Ectodermal cell (in vitro differentiated cells): ENCODE measurements at regions not wholly inside any gene's neighbourhood (a gene's known extent, or its start where the extent isn't known, plus 50 kb on each side); places are given as distances from the start of the nearest gene placed in this dataset.

Experiments used
- H3K27ac ChIP-seq: 2 replicates; pipeline ENCODE4 v1.7.0; 2013; ENCODE audit warnings: mild to moderate bottlenecking, low read depth, low read length; ENCODE audit not compliant: insufficient read depth, poor library complexity, severe bottlenecking
- H3K27me3 ChIP-seq: 2 replicates; pipeline ENCODE4 v1.7.0; 2013; ENCODE audit warnings: mild to moderate bottlenecking, low read length; ENCODE audit not compliant: insufficient read depth, control insufficient read depth, poor library complexity, severe bottlenecking
- H3K36me3 ChIP-seq: one replicate; pipeline ENCODE4 v1.7.0; 2013; ENCODE audit warnings: low read length; ENCODE audit not compliant: control insufficient read depth, insufficient read depth
- H3K4me1 ChIP-seq: one replicate; pipeline ENCODE4 v1.7.0; 2013; ENCODE audit warnings: low read length; ENCODE audit not compliant: control insufficient read depth, insufficient read depth
- H3K4me3 ChIP-seq: 2 replicates; pipeline ENCODE4 v1.7.0; 2013; ENCODE audit warnings: low read depth, low read length, control low read depth; ENCODE audit not compliant: insufficient read depth
- H3K9me3 ChIP-seq: 2 replicates; pipeline ENCODE4 v1.7.0; 2013; ENCODE audit warnings: mild to moderate bottlenecking, low read length, moderate library complexity; ENCODE audit not compliant: control insufficient read depth
- WGBS, 2 experiments: methylation state at CpG; one replicate each; pipeline ENCODE4 v1.1.7; 2013; ENCODE audit warnings: missing lambda C conversion rate in 2 of 2; 5-methylcytosine and 5-hydroxymethylcytosine counted together

DNA sequence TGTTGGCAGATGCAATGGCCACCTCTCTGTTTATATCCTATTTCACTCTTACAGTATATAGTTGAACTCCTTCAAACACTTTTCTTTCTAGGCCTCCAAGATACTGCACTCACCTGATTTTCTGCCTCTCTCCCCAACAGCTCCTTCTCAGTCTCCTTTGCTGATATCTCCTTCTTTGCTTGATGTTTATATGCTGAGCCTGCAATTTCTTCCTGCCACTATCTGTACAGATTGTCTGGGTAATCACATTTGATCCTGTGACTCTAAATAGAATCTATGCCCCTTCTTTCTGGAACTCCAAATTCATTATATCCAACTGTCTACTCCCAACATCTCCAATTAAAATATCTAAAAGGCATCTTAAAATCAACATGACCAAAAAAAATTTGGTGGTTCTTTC is 165.5 kb upstream of the PFN2 start:
- no peaks in the 10 kb centered on the region for H3K27me3 ChIP-seq
- no peaks in the 10 kb centered on the region for H3K9me3 ChIP-seq
- no peak overlapping the region for H3K27ac ChIP-seq
- no peak overlapping the region for H3K4me3 ChIP-seq
- peaks cover 5% of the 10 kb centered on the region for H3K4me1 ChIP-seq
- no peaks in the 10 kb centered on the region for H3K36me3 ChIP-seq

GRCh38 chr3:150135287-150135721 is 164.6 kb upstream of the PFN2 start:
- Histone ChIP-seq H3K4me1 (peaks cover 11% of the 10 kb centered on the region), H3K4me3 (no peak overlapping the region), H3K36me3 (no peaks in the 10 kb centered on the region), H3K9me3 (no peaks in the 10 kb centered on the region), H3K27ac (no peak overlapping the region), H3K27me3 (no peaks in the 10 kb centered on the region)
- 92 to 98% methylated on average over 1 of the region's 1 CpG for WGBS, 2 experiments

- H3K27ac ChIP-seq, result no peak overlapping the region
- peaks cover 14% of the 10 kb centered on the region for H3K4me1 ChIP-seq
- H3K4me3 ChIP-seq, result no peak overlapping the region
- 85 to 96% methylated on average over 2 of the region's 2 CpGs for WGBS, 2 experiments
- no peaks in the 10 kb centered on the region for H3K36me3 ChIP-seq
- H3K9me3 ChIP-seq, result no peaks in the 10 kb centered on the region
- H3K27me3 ChIP-seq, result no peaks in the 10 kb centered on the region
Observed at GRCh38 chr3:150133293-150133692, 162.6 kb upstream of the PFN2 start.

GRCh38 chr3:150132101-150132749 is 161.5 kb upstream of the PFN2 start:
- no peak overlapping the region for H3K27ac ChIP-seq

DNA sequence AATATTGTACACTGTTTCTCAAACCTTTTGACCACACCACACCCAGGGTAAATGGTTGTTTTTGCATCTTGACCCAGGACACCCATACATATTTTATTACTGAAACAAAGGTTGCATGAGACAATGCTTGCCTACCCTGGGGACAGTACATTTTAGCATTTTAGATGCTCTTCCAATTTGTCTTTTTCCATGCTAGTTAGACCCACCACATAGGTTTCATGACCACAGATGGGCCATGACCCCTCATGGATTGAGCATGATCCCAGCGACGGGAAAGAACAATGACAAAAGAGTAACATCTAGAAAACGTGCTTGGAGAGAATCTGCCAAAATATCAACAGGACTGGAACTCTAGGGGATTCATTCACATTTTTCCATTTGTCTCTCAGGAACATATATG is 161.0 kb upstream of the PFN2 start:
- Histone ChIP-seq H3K4me1 (peaks cover 14% of the 10 kb centered on the region), H3K27ac (no peak overlapping the region), H3K9me3 (no peaks in the 10 kb centered on the region), H3K36me3 (no peaks in the 10 kb centered on the region), H3K27me3 (no peaks in the 10 kb centered on the region), H3K4me3 (no peak overlapping the region)
- WGBS, 2 experiments, result 85 to 94% methylated on average over 3 of the region's 3 CpGs

More at GRCh38 chr3:150132101-150132749, 161.5 kb upstream of the PFN2 start:
- peaks cover 14% of the 10 kb centered on the region for H3K4me1 ChIP-seq
- H3K4me3 ChIP-seq, result no peak overlapping the region
- no peaks in the 10 kb centered on the region for H3K9me3 ChIP-seq
- no peaks in the 10 kb centered on the region for H3K27me3 ChIP-seq
- no peaks in the 10 kb centered on the region for H3K36me3 ChIP-seq
- 75 to 84% methylated on average over 4 to 5 of the region's 6 CpGs for WGBS, 2 experiments

DNA sequence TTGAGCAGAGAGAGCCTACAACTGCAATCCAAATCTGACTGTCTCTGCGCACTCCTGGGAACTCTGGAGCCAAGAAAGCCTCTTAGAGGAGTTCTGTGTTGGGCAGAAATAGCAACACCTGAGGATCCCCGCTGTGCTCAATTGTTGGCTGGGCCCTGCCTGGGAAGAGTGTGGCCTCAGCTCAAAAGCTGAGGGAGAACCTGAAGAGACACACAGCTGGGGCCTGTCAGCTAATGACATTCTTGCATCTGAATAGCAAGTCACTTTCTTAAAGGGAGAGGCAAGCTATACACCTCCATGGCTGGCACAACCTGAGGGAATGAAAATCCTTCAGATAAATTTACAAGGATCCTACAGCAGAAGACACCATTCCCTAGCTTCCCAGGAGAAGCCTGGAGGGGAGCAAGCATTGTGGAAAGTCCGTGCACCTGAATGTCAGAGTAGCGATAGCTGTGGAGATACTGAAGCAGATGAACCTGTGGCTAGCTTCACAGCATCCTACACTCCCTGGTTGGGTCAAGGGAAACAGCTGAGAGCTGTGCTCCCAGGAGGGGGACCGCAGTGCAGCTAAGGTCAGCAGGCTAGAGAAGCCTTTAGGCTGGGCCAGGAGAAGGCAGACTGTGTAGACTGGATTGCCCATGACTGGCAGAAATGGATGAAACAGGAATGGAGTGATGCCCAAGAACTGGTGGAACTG is 159.9 kb upstream of the PFN2 start:
- H3K27ac ChIP-seq, result no peak overlapping the region

GRCh38 chr3:150129166-150129565 is 158.5 kb upstream of the PFN2 start:
- H3K27ac ChIP-seq, result no peak overlapping the region
- 92% methylated on average over 4 of the region's 4 CpGs for WGBS, 2 experiments
- H3K27me3 ChIP-seq, result no peaks in the 10 kb centered on the region
- H3K36me3 ChIP-seq, result no peaks in the 10 kb centered on the region
- H3K9me3 ChIP-seq, result no peaks in the 10 kb centered on the region
- no peak overlapping the region for H3K4me3 ChIP-seq
- H3K4me1 ChIP-seq, result peaks cover 8% of the 10 kb centered on the region

More for the DNA sequence above, 159.9 kb upstream of the PFN2 start:
- 48 to 52% methylated on average over 5 of the region's 5 CpGs for WGBS, 2 experiments
- H3K4me3 ChIP-seq, result no peak overlapping the region
- peaks cover 14% of the 10 kb centered on the region for H3K4me1 ChIP-seq
- H3K9me3 ChIP-seq, result no peaks in the 10 kb centered on the region
- no peaks in the 10 kb centered on the region for H3K36me3 ChIP-seq
- H3K27me3 ChIP-seq, result no peaks in the 10 kb centered on the region

DNA sequence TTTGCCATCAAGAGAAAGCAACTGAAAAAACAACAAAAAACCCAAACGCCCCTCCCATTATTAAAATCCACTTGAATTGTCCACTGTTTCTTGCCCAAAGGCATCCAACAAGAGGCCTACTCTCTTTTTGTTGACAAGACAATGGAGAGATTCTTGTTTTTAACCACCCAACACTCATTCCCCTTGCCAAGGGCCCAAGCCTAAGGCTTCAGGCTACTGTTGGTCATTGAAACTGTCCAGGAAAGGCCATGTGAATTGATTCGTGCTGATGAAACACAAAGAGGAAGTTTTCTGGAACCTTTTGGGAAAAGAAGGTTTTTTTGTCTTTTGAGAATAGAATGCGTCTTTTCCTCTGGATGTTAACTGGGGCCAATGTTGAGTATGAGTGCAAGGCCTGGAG is 157.4 kb upstream of the PFN2 start:
- Histone ChIP-seq H3K36me3 (no peaks in the 10 kb centered on the region), H3K4me1 (peaks cover 8% of the 10 kb centered on the region), H3K4me3 (no peak overlapping the region), H3K27ac (no peak overlapping the region), H3K27me3 (no peaks in the 10 kb centered on the region), H3K9me3 (no peaks in the 10 kb centered on the region)
- WGBS, 2 experiments, result 61% methylated on average over 3 of the region's 3 CpGs

DNA sequence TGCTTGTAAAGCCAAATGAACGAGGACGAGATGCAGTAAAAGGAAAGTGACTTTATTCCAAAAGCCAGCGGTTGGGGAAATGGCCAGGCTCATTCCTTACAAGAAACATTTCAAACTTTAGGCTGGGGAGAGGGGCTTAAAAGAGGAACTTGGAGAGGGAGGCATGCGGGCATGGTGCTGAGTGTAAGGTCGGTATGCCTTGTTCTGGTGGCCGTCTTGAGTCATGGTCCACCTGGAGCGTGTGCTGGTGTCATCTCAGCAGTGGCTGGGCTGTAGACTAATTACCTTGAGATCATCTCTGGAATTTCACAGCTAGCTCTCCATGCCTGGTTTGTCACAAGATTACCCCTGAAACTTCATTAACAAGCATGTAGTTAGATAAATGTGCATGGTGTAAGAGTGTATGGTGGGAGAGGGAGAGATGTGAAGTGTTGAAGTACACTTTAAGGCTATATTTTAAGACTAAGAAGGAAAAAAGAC is 156.4 kb upstream of the PFN2 start:
- no peaks in the 10 kb centered on the region for H3K36me3 ChIP-seq
- H3K27ac ChIP-seq, result no peak overlapping the region
- 82% methylated on average over 7 of the region's 7 CpGs for WGBS, 2 experiments
- H3K9me3 ChIP-seq, result no peaks in the 10 kb centered on the region
- no peak overlapping the region for H3K4me3 ChIP-seq
- H3K4me1 ChIP-seq, result peaks cover 8% of the 10 kb centered on the region
- H3K27me3 ChIP-seq, result no peaks in the 10 kb centered on the region

- H3K27me3 ChIP-seq, result no peaks in the 10 kb centered on the region
- H3K4me1 ChIP-seq, result no peaks in the 10 kb centered on the region
- H3K4me3 ChIP-seq, result no peak overlapping the region
- 91 to 93% methylated on average over 2 of the region's 2 CpGs for WGBS, 2 experiments
- H3K27ac ChIP-seq, result no peak overlapping the region
- no peaks in the 10 kb centered on the region for H3K36me3 ChIP-seq
- H3K9me3 ChIP-seq, result no peaks in the 10 kb centered on the region
Observed at GRCh38 chr3:150124142-150124541, 153.4 kb upstream of the PFN2 start.
